Neural crest cell (in vitro differentiated cells): ENCODE measurements at regions not wholly inside any gene's neighbourhood (a gene's known extent, or its start where the extent isn't known, plus 50 kb on each side); places are given as distances from the start of the nearest gene placed in this dataset.

Experiments
- DNase-seq: peaks from one replicate; pipeline ENCODE4 v3.0.0; 2021; ENCODE audit warnings: low read depth, mixed read lengths, low spot score
- H3K27ac Mint-ChIP-seq: one replicate; pipeline ENCODE4 v1.8.0; 2021; ENCODE audit warnings: mild to moderate bottlenecking, mixed read lengths; ENCODE audit not compliant: unreplicated experiment
- H3K27me3 Mint-ChIP-seq: 2 replicates; pipeline ENCODE4 v1.8.0; 2021; ENCODE audit warnings: low read depth, mild to moderate bottlenecking, mixed read lengths
- H3K36me3 Mint-ChIP-seq: 2 replicates; pipeline ENCODE4 v1.8.0; 2021; ENCODE audit warnings: low read depth, mild to moderate bottlenecking, mixed read lengths
- H3K4me1 Mint-ChIP-seq: 2 replicates; pipeline ENCODE4 v1.8.0; 2021; ENCODE audit warnings: mixed read lengths
- H3K4me3 Mint-ChIP-seq: one replicate; pipeline ENCODE4 v1.8.0; 2021; ENCODE audit warnings: mild to moderate bottlenecking, mixed read lengths
- H3K9me3 Mint-ChIP-seq: 2 replicates; pipeline ENCODE4 v1.8.0; 2021; ENCODE audit warnings: mixed read lengths
- CTCF ChIP-seq: fragments of 200-600 bp; sonication (generic); conservative IDR thresholded peaks from 2 replicates; pipeline ENCODE4 v1.5.0; 2021; ENCODE audit warnings: antibody characterized with exemption, mild to moderate bottlenecking

- H3K4me3 Mint-ChIP-seq = no peak overlapping the region
- no peak for TF ChIP-seq CTCF
- H3K27me3 Mint-ChIP-seq = no peaks in the 10 kb centered on the region
- no peak for DNase-seq
- no peaks in the 10 kb centered on the region for H3K36me3 Mint-ChIP-seq
- H3K27ac Mint-ChIP-seq = no peak overlapping the region
- peaks cover 10% of the 10 kb centered on the region for H3K4me1 Mint-ChIP-seq
- peaks cover 2% of the 10 kb centered on the region for H3K9me3 Mint-ChIP-seq
These were observed 159.5 kb upstream of the TMPO start for GRCh38 chr12:98355933-98356332.

GRCh38 chr12:98358144-98358543 lies 157.2 kb upstream of the TMPO start:
- no peak for DNase-seq

GRCh38 chr12:98359856-98360255 lies 155.5 kb upstream of the TMPO start:
- Mint-ChIP-seq H3K27me3 (no peaks in the 10 kb centered on the region), H3K4me3 (no peak overlapping the region), H3K36me3 (no peaks in the 10 kb centered on the region), H3K27ac (no peak overlapping the region), H3K9me3 (peaks cover 4% of the 10 kb centered on the region), H3K4me1 (no peaks in the 10 kb centered on the region)
- no peak for DNase-seq
- TF ChIP-seq CTCF = no peak

More at GRCh38 chr12:98358144-98358543, 157.2 kb upstream of the TMPO start:
- no peak for TF ChIP-seq CTCF
- no peak overlapping the region for H3K4me3 Mint-ChIP-seq
- H3K4me1 Mint-ChIP-seq = peaks cover 3% of the 10 kb centered on the region
- H3K9me3 Mint-ChIP-seq = no peaks in the 10 kb centered on the region
- H3K27ac Mint-ChIP-seq = no peak overlapping the region
- H3K36me3 Mint-ChIP-seq = no peaks in the 10 kb centered on the region
- H3K27me3 Mint-ChIP-seq = no peaks in the 10 kb centered on the region

GRCh38 chr12:98360401-98360800 lies 155.0 kb upstream of the TMPO start:
- no peak for TF ChIP-seq CTCF
- no peak overlapping the region for H3K4me3 Mint-ChIP-seq
- DNase-seq = no peak
- no peak overlapping the region for H3K27ac Mint-ChIP-seq
- H3K27me3 Mint-ChIP-seq = no peaks in the 10 kb centered on the region
- H3K9me3 Mint-ChIP-seq = peaks cover 4% of the 10 kb centered on the region
- no peaks in the 10 kb centered on the region for H3K4me1 Mint-ChIP-seq
- no peaks in the 10 kb centered on the region for H3K36me3 Mint-ChIP-seq

GRCh38 chr12:98369581-98369980 lies 145.8 kb upstream of the TMPO start:
- no peak for TF ChIP-seq CTCF
- DNase-seq = no peak

GRCh38 chr12:98370976-98371375 lies 144.4 kb upstream of the TMPO start:
- no peak overlapping the region for H3K27ac Mint-ChIP-seq
- H3K4me3 Mint-ChIP-seq = no peak overlapping the region
- H3K27me3 Mint-ChIP-seq = no peaks in the 10 kb centered on the region
- no peak for TF ChIP-seq CTCF
- no peaks in the 10 kb centered on the region for H3K36me3 Mint-ChIP-seq
- no peak for DNase-seq
- H3K4me1 Mint-ChIP-seq = peaks cover 6% of the 10 kb centered on the region
- no peaks in the 10 kb centered on the region for H3K9me3 Mint-ChIP-seq

More at GRCh38 chr12:98369581-98369980, 145.8 kb upstream of the TMPO start:
- H3K27me3 Mint-ChIP-seq = no peaks in the 10 kb centered on the region
- H3K4me3 Mint-ChIP-seq = no peak overlapping the region
- no peaks in the 10 kb centered on the region for H3K9me3 Mint-ChIP-seq
- no peaks in the 10 kb centered on the region for H3K36me3 Mint-ChIP-seq
- peaks cover 6% of the 10 kb centered on the region for H3K4me1 Mint-ChIP-seq
- H3K27ac Mint-ChIP-seq = no peak overlapping the region
